Inflammatory macrophage treated with lipopolysaccharide for 1 hour (primary cell): ENCODE measurements at regions not wholly inside any gene's neighbourhood (a gene's known extent, or its start where the extent isn't known, plus 50 kb on each side); places are given as distances from the start of the nearest gene placed in this dataset.

Experiments used
- DNase-seq, 2 donors: peaks; one replicate each; pipeline ENCODE4 v3.0.0-alpha.2; 2020 to 2022

- DNase-seq = no peak
Measured at GRCh38 chr13:40318366-40318765, 348.1 kb downstream of the FOXO1 start.

GRCh38 chr13:40319699-40320579 is 346.5 kb downstream of the FOXO1 start:
- DNase-seq = no peak

GRCh38 chr13:40328091-40328490 is 338.4 kb downstream of the FOXO1 start:
- DNase-seq = no peak

GRCh38 chr13:40329781-40330485 is 336.5 kb downstream of the FOXO1 start:
- no peak for DNase-seq

- DNase-seq = no peak
Measured at GRCh38 chr13:40330950-40331349, 335.5 kb downstream of the FOXO1 start.

- no peak for DNase-seq
Measured at GRCh38 chr13:40331802-40332201, 334.6 kb downstream of the FOXO1 start.

GRCh38 chr13:40333226-40333625 is 333.2 kb downstream of the FOXO1 start:
- no peak for DNase-seq

- no peak for DNase-seq
Measured at GRCh38 chr13:40334031-40334430, 332.4 kb downstream of the FOXO1 start.

- DNase-seq = no peak
Measured at GRCh38 chr13:40334616-40335015, 331.8 kb downstream of the FOXO1 start.

- DNase-seq = no peak
Measured at GRCh38 chr13:40336228-40337221, 329.9 kb downstream of the FOXO1 start.

- no peak for DNase-seq
Measured at GRCh38 chr13:40337651-40338050, 328.8 kb downstream of the FOXO1 start.

- DNase-seq = no peak
Measured at GRCh38 chr13:40338217-40338616, 328.2 kb downstream of the FOXO1 start.

- DNase-seq = no peak
Measured at GRCh38 chr13:40340368-40341095, 325.9 kb downstream of the FOXO1 start.

GRCh38 chr13:40341096-40341471 is 325.4 kb downstream of the FOXO1 start:
- no peak for DNase-seq

GRCh38 chr13:40341501-40341900 is 324.9 kb downstream of the FOXO1 start:
- DNase-seq = no peak

- DNase-seq = no peak
Measured at GRCh38 chr13:40342461-40342860, 324.0 kb downstream of the FOXO1 start.

GRCh38 chr13:40342901-40343300 is 323.5 kb downstream of the FOXO1 start:
- DNase-seq = no peak

- no peak for DNase-seq
Measured at GRCh38 chr13:40343550-40344269, 322.7 kb downstream of the FOXO1 start.

GRCh38 chr13:40344270-40345148 is 321.9 kb downstream of the FOXO1 start:
- DNase-seq = no peak

GRCh38 chr13:40345149-40345514 is 321.3 kb downstream of the FOXO1 start:
- no peak for DNase-seq
